Activated CD4-positive, alpha-beta T cell treated with anti-CD3 and anti-CD28 coated beads for 4 hours (primary cell): ENCODE measurements at regions not wholly inside any gene's neighbourhood (a gene's known extent, or its start where the extent isn't known, plus 50 kb on each side); places are given as distances from the start of the nearest gene placed in this dataset.

Source experiments
- DNase-seq, 2 donors: peaks; one replicate each; pipeline ENCODE4 v3.0.0-alpha.2; 2020

- DNase-seq, result no peak
These were observed 254.6 kb upstream of the SP8 start for GRCh38 chr7:21041252-21041651.

GRCh38 chr7:21041666-21042065 lies 255.0 kb upstream of the SP8 start:
- DNase-seq, result no peak

GRCh38 chr7:21044384-21044783 lies 257.7 kb upstream of the SP8 start:
- DNase-seq, result no peak

GRCh38 chr7:21044913-21045568 lies 258.4 kb upstream of the SP8 start:
- no peak for DNase-seq

- no peak for DNase-seq
These were observed 265.2 kb upstream of the SP8 start for GRCh38 chr7:21051865-21052264.

- no peak for DNase-seq
These were observed 267.9 kb upstream of the SP8 start for GRCh38 chr7:21054427-21055112.

GRCh38 chr7:21059069-21059468 lies 272.4 kb upstream of the SP8 start:
- DNase-seq, result no peak

- DNase-seq, result no peak
These were observed 276.4 kb upstream of the SP8 start for GRCh38 chr7:21063106-21063505.

GRCh38 chr7:21064698-21065648 lies 278.3 kb upstream of the SP8 start:
- no peak for DNase-seq

- DNase-seq, result no peak
These were observed 279.5 kb upstream of the SP8 start for GRCh38 chr7:21066221-21066620.

GRCh38 chr7:21067216-21067615 lies 280.5 kb upstream of the SP8 start:
- DNase-seq, result no peak

- no peak for DNase-seq
These were observed 283.9 kb upstream of the SP8 start for GRCh38 chr7:21070571-21071090.

GRCh38 chr7:21071561-21072501 lies 285.1 kb upstream of the SP8 start:
- no peak for DNase-seq

GRCh38 chr7:21076054-21076453 lies 289.4 kb upstream of the SP8 start:
- DNase-seq, result no peak

GRCh38 chr7:21076574-21076973 lies 289.9 kb upstream of the SP8 start:
- no peak for DNase-seq

GRCh38 chr7:21077602-21078001 lies 290.9 kb upstream of the SP8 start:
- DNase-seq, result no peak

GRCh38 chr7:21084286-21084685 lies 297.6 kb upstream of the SP8 start:
- no peak for DNase-seq

- no peak for DNase-seq
These were observed 300.0 kb upstream of the SP8 start for GRCh38 chr7:21086688-21087087.

GRCh38 chr7:21089653-21090052 lies 303.0 kb upstream of the SP8 start:
- DNase-seq, result no peak

- no peak for DNase-seq
These were observed 306.3 kb upstream of the SP8 start for GRCh38 chr7:21092766-21093702.

GRCh38 chr7:21094589-21094988 lies 307.9 kb upstream of the SP8 start:
- DNase-seq, result no peak
